ENCODE measurements at regions not wholly inside any gene's neighbourhood (a gene's known extent, or its start where the extent isn't known, plus 50 kb on each side); places are given as distances from the start of the nearest gene placed in this dataset.

GRCh38 chr6:4187480-4187879 lies 52.1 kb upstream of the ECI2 start:
- H3K27me3 ChIP-seq = no peaks in the 10 kb centered on the region
- TF ChIP-seq POLR2A (IDR thresholded peaks at IDR 0.05) = no peak
- TF ChIP-seq EP300 (IDR thresholded peaks at IDR 0.05) = no peak
- TF ChIP-seq POLR2AphosphoS5 (IDR thresholded peaks at IDR 0.05) = no peak
- no peak for TF ChIP-seq CTCF (IDR thresholded peaks at IDR 0.05)
- H3K4me3 ChIP-seq = no peak overlapping the region
- no peak overlapping the region for H3K27ac ChIP-seq
- 83 to 88% methylated on average over 2 of the region's 2 CpGs for WGBS, 2 donors
- no peak for ATAC-seq (ENCODE audit: low FRiP score in 2 of 2)
- no peaks in the 10 kb centered on the region for H3K4me1 ChIP-seq
- no peaks in the 10 kb centered on the region for H3K36me3 ChIP-seq
- DNase-seq = no peak
- no peaks in the 10 kb centered on the region for H3K9me3 ChIP-seq

- H3K36me3 ChIP-seq = no peaks in the 10 kb centered on the region
- TF ChIP-seq EP300 (IDR thresholded peaks at IDR 0.05) (no peak), CTCF (IDR thresholded peaks at IDR 0.05) (no peak), POLR2AphosphoS5 (IDR thresholded peaks at IDR 0.05) (no peak), POLR2A (IDR thresholded peaks at IDR 0.05) (no peak)
- H3K9me3 ChIP-seq = no peaks in the 10 kb centered on the region
- H3K27ac ChIP-seq = no peak overlapping the region
- H3K4me3 ChIP-seq = no peak overlapping the region
- H3K27me3 ChIP-seq = no peaks in the 10 kb centered on the region
- no peak for DNase-seq
- no peak for ATAC-seq (ENCODE audit: low FRiP score in 2 of 2)
- no peaks in the 10 kb centered on the region for H3K4me1 ChIP-seq
- WGBS, 2 donors = 92 to 93% methylated on average over 4 of the region's 4 CpGs
These were observed 51.0 kb upstream of the ECI2 start for GRCh38 chr6:4186385-4186784.

- 79 to 88% methylated on average over 2 of the region's 2 CpGs for WGBS, 2 donors
- H3K9me3 ChIP-seq = no peaks in the 10 kb centered on the region
- no peak for TF ChIP-seq POLR2A (IDR thresholded peaks at IDR 0.05)
- TF ChIP-seq CTCF (IDR thresholded peaks at IDR 0.05) = no peak
- TF ChIP-seq EP300 (IDR thresholded peaks at IDR 0.05) = no peak
- TF ChIP-seq POLR2AphosphoS5 (IDR thresholded peaks at IDR 0.05) = no peak
- H3K4me1 ChIP-seq = no peaks in the 10 kb centered on the region
- DNase-seq (no peak), ATAC-seq (ENCODE audit: low FRiP score in 2 of 2) (no peak)
- no peak overlapping the region for H3K4me3 ChIP-seq
- H3K27ac ChIP-seq = no peak overlapping the region
- no peaks in the 10 kb centered on the region for H3K27me3 ChIP-seq
- H3K36me3 ChIP-seq = no peaks in the 10 kb centered on the region
These were observed 50.5 kb upstream of the ECI2 start for GRCh38 chr6:4185846-4186245.

- Histone ChIP-seq H3K4me1 (no peaks in the 10 kb centered on the region), H3K36me3 (no peaks in the 10 kb centered on the region), H3K27ac (no peak overlapping the region), H3K27me3 (no peaks in the 10 kb centered on the region), H3K4me3 (no peak overlapping the region), H3K9me3 (no peaks in the 10 kb centered on the region)
- DNase-seq (no peak), ATAC-seq (ENCODE audit: low FRiP score in 2 of 2) (no peak)
- 79 to 90% methylated on average over 5 of the region's 5 CpGs for WGBS, 2 donors
- no peak for TF ChIP-seq POLR2AphosphoS5 (IDR thresholded peaks at IDR 0.05)
- TF ChIP-seq POLR2A (IDR thresholded peaks at IDR 0.05) = no peak
- TF ChIP-seq CTCF (IDR thresholded peaks at IDR 0.05) = no peak
- no peak for TF ChIP-seq EP300 (IDR thresholded peaks at IDR 0.05)
These were observed 50.0 kb upstream of the ECI2 start for GRCh38 chr6:4185419-4185818.

Small RNA genes lying in the stretch of these regions (small RNA-seq; reads per million reads assigned to genes)
- 0 reads per million in 4 donors for gene AL133393.1
- gene RNA5SP202 = 17.4 to 51.4 (median 25.1) reads per million in 4 donors
